GM23338 (cell line): ENCODE measurements at regions not wholly inside any gene's neighbourhood (a gene's known extent, or its start where the extent isn't known, plus 50 kb on each side); places are given as distances from the start of the nearest gene placed in this dataset.

Experiments
- ATAC-seq: fragments of 200-7000 bp; cut with Tn5 transposase; 3 replicates; pipeline ENCODE4 v1.9.1; 2020
- DNase-seq: peaks from one replicate; pipeline ENCODE4 v3.0.0-alpha.2; 2015; ENCODE audit warnings: low spot score
- H2AFZ ChIP-seq: fragments of 200-600 bp; sonication (generic); 2 replicates; pipeline ENCODE4 v1.8.0; 2016; ENCODE audit warnings: antibody characterized with exemption, mild to moderate bottlenecking, moderate library complexity
- H3F3A ChIP-seq: fragments of 200-600 bp; sonication (generic); replicated peaks from 2 replicates; pipeline ENCODE4 v1.8.0; 2017; ENCODE audit warnings: antibody characterized with exemption, mixed run types, low read depth
- H3K27ac ChIP-seq: fragments of 200-600 bp; sonication (generic); 2 replicates; pipeline ENCODE4 v1.6.1; 2016; ENCODE audit warnings: low read depth
- H3K27me3 ChIP-seq: fragments of 200-600 bp; sonication (generic); 2 replicates; pipeline ENCODE4 v1.8.0; 2016; ENCODE audit warnings: mild to moderate bottlenecking, mixed run types, moderate library complexity; ENCODE audit not compliant: insufficient read depth
- H3K36me3 ChIP-seq: fragments of 200-600 bp; sonication (generic); 2 replicates; pipeline ENCODE4 v1.8.0; 2016; ENCODE audit warnings: mild to moderate bottlenecking; ENCODE audit not compliant: insufficient read depth
- H3K4me1 ChIP-seq: fragments of 200-600 bp; sonication (generic); 2 replicates; pipeline ENCODE4 v1.8.0; 2016; ENCODE audit warnings: mild to moderate bottlenecking, moderate library complexity; ENCODE audit not compliant: insufficient read depth
- H3K4me2 ChIP-seq: fragments of 200-600 bp; sonication (generic); 2 replicates; pipeline ENCODE4 v1.7.1; 2017; ENCODE audit warnings: mixed run types
- H3K4me3 ChIP-seq: fragments of 200-600 bp; sonication (generic); 2 replicates; pipeline ENCODE4 v1.6.1; 2016; ENCODE audit warnings: mixed run types
- H3K79me2 ChIP-seq: fragments of 200-600 bp; sonication (generic); replicated peaks from 2 replicates; pipeline ENCODE4 v1.8.0; 2017; ENCODE audit warnings: mild to moderate bottlenecking; ENCODE audit not compliant: insufficient read depth
- H3K9me2 ChIP-seq: fragments of 200-600 bp; sonication (generic); 2 replicates; pipeline ENCODE4 v1.8.0; 2017; ENCODE audit not compliant: insufficient read depth
- H4K20me1 ChIP-seq: fragments of 200-600 bp; sonication (generic); replicated peaks from 2 replicates; pipeline ENCODE4 v1.8.0; 2017; ENCODE audit warnings: mild to moderate bottlenecking; ENCODE audit not compliant: insufficient read depth
- H3K27ac Mint-ChIP-seq: 2 replicates; pipeline ENCODE4 v1.8.0; 2020; ENCODE audit warnings: inconsistent platforms, mild to moderate bottlenecking, moderate library complexity, mixed read lengths
- H3K27me3 Mint-ChIP-seq: 3 replicates; pipeline ENCODE4 v1.8.0; 2022; ENCODE audit warnings: low read depth, mild to moderate bottlenecking, moderate library complexity, mixed read lengths, inconsistent platforms; ENCODE audit not compliant: insufficient read depth, poor library complexity
- H3K36me3 Mint-ChIP-seq: 3 replicates; pipeline ENCODE4 v1.8.0; 2021; ENCODE audit warnings: low read depth, mild to moderate bottlenecking, inconsistent platforms, moderate library complexity, mixed read lengths
- H3K4me1 Mint-ChIP-seq: 3 replicates; pipeline ENCODE4 v1.8.0; 2020; ENCODE audit warnings: mild to moderate bottlenecking, inconsistent platforms, mixed read lengths
- H3K4me3 Mint-ChIP-seq: 3 replicates; pipeline ENCODE4 v1.8.0; 2021; ENCODE audit warnings: moderate library complexity, mild to moderate bottlenecking, inconsistent platforms, mixed read lengths
- H3K9me3 Mint-ChIP-seq: 3 replicates; pipeline ENCODE4 v1.8.0; 2020; ENCODE audit warnings: moderate library complexity, mild to moderate bottlenecking, inconsistent platforms, mixed read lengths
- CTCF ChIP-seq, 2 experiments: fragments of 200-600 bp in 1 of 2; sonication (generic) in 1 of 2; conservative IDR thresholded peaks; 2 replicates each; pipeline versions ENCODE4 v1.5.1 to v1.6.1; 2016 to 2017; ENCODE audit warnings: antibody characterized with exemption in 2 of 2, low read depth in 2 of 2, mild to moderate bottlenecking in 2 of 2, moderate library complexity in 1 of 2
- ETS1 ChIP-seq: IDR thresholded peaks from 2 replicates; pipeline ENCODE4 v1.6.1; 2016; ENCODE audit warnings: antibody characterized with exemption
- EZH2phosphoT487 ChIP-seq: fragments of 200-600 bp; sonication (generic); IDR thresholded peaks from one replicate; pipeline ENCODE4 v1.8.1; 2018; ENCODE audit warnings: antibody characterized with exemption; ENCODE audit not compliant: unreplicated experiment
- POLR2AphosphoS5 ChIP-seq: IDR thresholded peaks from 2 replicates; pipeline ENCODE4 v1.6.1; 2016; ENCODE audit warnings: antibody characterized with exemption, low read depth
- STAT1 ChIP-seq: IDR thresholded peaks from one replicate; pipeline ENCODE4 v1.6.1; 2016; ENCODE audit warnings: antibody characterized with exemption; ENCODE audit not compliant: unreplicated experiment
- ZNF331 ChIP-seq: fragments of 250-450 bp; sonication (Bioruptor Pico); IDR thresholded peaks from 2 replicates; pipeline ENCODE4 v1.5.0; 2020; ENCODE audit warnings: low read depth, mild to moderate bottlenecking, moderate library complexity
- ZNF462 ChIP-seq: fragments of 250-450 bp; sonication (Bioruptor Pico); IDR thresholded peaks from 2 replicates; pipeline ENCODE4 v1.5.0; 2020; ENCODE audit warnings: mild to moderate bottlenecking, moderate library complexity

- TF ChIP-seq ZNF462 (CRISPR knock-in tag) (no peak), STAT1 (no peak), ZNF331 (CRISPR knock-in tag) (no peak)
Observed at GRCh38 chr11:103705642-103706041, 330.8 kb upstream of the DDI1 start (continued).

GRCh38 chr11:103709371-103709770 lies 327.1 kb upstream of the DDI1 start:
- Histone ChIP-seq H3K9me2 (no peaks in the 10 kb centered on the region), H3K27ac (no peak overlapping the region), H3K4me2 (no peak overlapping the region), H3K4me3 (no peak overlapping the region), H3F3A (no peaks in the 10 kb centered on the region), H3K79me2 (no peaks in the 10 kb centered on the region), H3K4me1 (no peaks in the 10 kb centered on the region), H3K36me3 (no peaks in the 10 kb centered on the region), H2AFZ (no peak overlapping the region), H4K20me1 (no peaks in the 10 kb centered on the region), H3K27me3 (no peaks in the 10 kb centered on the region)
- Mint-ChIP-seq H3K4me3 (no peak overlapping the region), H3K36me3 (no peaks in the 10 kb centered on the region), H3K27me3 (no peaks in the 10 kb centered on the region), H3K27ac (no peak overlapping the region), H3K4me1 (no peaks in the 10 kb centered on the region), H3K9me3 (no peaks in the 10 kb centered on the region; the same call in 2 of the 3 replicates)
- ATAC-seq (no peak), DNase-seq (no peak)
- TF ChIP-seq STAT1 (no peak), CTCF (conservative IDR thresholded peaks at IDR 0.05; ENCODE audit: low read depth in 2 of 2) (no peak), POLR2AphosphoS5 (no peak), EZH2phosphoT487 (no peak), ZNF462 (CRISPR knock-in tag) (no peak), ETS1 (no peak)
